Stimulated activated CD4-positive, alpha-beta T cell treated with anti-CD3 and anti-CD28 coated beads, Interleukin-12 subunit alpha, Interleukin-12 subunit beta, amount 100 ng/mL, for 4 hours (primary cell): ENCODE measurements at regions not wholly inside any gene's neighbourhood (a gene's known extent, or its start where the extent isn't known, plus 50 kb on each side); places are given as distances from the start of the nearest gene placed in this dataset.

ENCODE experiments used
- DNase-seq: peaks from one replicate; pipeline ENCODE4 v3.0.0-alpha.2; 2020

DNA sequence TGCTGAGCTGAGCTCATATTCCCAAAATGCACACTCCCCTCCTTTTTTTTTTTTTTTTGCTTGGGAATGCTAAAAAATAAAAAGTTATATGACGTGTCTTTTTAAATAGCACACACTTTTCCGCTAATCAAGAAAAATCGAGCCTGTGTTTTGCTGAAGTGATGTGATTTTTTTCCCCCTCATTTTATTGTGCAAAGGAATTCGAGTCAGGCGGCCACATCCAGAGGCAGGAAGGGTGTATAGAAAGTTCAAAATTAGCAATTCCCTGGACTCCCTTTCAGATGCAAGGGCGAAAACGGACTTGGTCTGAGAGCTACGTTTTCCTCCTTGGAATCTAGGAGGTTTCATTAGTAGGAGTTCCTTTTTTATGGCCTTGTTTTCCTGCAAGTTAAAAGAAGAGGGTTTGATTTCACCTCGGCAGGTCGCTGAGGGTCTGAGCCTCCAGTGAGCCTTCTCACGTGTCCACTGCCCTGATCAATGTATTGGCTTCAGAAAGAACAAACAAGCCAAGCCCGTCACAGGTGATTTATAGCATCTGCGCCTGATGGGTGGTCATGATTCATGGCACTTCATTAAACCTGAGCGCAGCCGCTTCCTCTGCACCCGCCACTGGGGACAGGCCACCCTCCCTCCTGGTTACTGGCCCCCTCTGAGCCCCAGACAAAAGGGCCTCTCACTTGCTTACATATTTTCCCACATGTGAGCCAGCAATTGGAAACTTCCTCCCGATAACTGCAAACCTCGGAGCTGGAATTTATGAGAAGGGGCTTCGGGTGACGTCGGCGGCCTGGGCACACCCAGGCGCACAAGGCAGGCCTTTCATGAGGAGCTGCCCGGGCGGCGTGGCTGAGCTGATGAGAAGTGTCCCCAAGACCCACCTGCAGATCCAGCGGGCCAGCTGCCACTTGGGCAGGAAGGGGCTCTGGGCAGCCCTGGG lies 64.4 kb upstream of the LINC01488 start:
- DNase-seq: no peak

DNA sequence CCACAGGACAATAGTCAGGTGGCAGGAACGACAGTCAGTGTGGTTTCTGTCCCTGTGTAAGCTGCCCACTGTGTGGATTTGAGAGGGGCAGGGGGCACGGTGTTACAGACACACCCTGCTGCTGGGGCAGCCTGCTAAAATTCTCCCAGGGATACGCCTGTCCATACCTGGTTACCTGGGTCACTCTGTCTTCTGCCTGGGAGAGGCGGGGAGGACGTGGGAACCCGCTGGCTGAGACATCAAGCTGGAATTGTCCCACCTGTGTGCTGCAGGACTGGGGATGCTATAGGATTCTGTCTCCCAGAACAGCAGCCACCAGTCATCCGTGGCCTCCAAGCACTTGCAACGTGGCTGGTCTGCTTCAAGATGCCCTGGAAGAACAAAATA lies 63.8 kb upstream of the LINC01488 start:
- DNase-seq: no peak

DNA sequence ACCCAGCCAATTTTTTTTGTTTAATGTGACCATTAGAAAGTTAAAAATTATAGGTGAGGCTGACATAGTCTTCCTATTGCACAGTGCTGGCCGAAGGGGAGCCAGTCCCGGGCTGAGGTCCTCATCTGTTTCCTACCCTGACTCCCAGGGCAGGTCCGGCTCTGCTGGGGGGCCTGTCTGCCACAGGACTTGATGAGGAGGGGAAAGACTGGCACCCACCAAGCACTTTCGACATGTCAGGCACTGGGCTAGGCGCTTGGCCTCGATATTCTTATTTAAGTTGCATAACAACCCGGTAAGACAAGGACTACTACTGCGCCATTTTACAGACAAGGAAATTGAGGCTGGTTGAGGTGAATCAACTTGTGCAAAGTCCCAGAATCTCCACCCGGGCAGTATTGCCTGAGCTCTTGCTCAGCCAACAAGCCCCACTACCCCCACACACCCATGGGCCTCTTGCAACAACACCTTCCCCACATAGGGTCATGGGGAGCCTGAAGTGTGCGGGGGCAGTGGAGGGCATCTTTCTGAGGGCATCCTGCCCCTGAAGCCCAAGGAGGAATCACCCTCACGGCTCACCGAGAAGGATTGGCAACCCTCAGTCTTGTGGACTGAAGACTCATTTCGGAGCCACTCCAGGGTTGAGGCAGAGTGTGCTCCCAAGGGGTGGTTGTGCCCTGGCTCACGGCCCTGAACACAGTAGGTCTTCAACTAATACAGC lies 62.7 kb upstream of the LINC01488 start:
- DNase-seq: no peak

DNA sequence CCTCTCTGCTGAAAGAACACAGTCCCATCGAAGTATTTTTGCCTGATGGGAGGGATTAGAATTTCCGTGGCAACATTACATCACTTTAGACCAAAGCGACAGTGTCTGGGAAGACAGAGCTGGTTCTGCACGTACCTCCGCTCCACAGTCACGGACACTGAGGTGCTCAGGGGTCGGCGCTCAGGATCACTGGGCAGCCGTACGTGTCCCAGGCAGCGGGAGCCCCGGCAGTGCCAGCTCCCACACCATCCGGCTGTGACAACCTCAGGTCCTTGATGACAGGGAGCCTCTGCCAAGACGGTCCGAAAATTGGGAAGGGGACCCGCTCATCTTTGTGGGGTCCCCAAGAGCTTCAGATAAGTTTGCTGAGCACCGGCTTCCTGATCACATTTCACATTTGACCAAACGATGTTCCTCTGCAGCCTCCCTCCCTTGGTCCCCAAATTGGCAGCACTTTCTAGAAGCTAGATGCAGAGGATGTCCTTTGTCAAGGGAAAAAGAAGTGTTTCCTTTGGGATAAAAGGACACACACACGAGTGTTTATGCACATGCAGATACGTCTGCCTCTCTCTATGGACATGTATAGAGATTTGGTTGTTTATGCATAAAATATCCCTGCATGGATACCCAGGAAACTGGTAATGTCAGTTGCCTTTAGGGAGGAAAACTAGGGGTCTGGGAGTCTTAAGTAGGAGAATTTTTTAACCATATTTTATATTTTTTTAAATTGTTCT lies 61.6 kb upstream of the LINC01488 start:
- no peak for DNase-seq

DNA sequence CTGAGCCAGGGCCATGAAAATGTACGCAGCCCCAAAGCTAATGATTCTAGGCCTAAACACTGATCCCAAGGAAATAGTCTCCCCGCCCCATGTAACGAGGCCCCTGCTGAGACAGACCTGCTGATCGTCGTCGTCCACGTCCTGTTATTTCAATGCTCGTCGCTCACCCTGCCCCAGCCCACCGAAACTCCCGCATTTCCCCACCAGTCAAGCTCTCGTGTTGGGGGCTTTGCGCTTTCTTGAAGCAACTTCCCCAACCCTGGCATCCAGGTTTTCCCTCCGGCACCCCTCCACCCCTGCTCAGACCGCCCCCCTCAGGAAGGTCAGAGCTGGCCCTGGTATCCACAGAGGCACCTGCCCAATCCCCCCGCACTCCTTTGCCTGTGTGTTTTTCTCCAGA lies 58.8 kb upstream of the LINC01488 start:
- DNase-seq: no peak

DNA sequence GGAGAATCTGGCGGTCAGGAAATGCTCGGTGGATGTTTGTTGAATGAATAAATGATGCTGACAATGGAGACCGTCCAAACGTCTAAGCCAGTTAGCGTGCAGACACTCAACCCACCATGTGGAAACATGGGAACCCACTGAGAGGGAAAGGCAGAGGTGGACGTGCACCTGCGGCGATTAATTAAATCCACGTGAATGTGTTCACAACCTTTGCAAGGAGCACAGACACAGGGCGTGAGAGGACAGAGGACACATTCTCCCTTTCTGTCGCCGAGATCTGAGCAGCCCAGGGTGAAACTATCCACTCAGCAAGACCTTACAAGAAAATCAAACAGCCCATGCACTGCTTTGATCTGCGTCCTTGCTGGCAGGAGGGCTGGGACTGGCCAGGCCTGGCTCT lies 58.3 kb upstream of the LINC01488 start:
- no peak for DNase-seq

DNA sequence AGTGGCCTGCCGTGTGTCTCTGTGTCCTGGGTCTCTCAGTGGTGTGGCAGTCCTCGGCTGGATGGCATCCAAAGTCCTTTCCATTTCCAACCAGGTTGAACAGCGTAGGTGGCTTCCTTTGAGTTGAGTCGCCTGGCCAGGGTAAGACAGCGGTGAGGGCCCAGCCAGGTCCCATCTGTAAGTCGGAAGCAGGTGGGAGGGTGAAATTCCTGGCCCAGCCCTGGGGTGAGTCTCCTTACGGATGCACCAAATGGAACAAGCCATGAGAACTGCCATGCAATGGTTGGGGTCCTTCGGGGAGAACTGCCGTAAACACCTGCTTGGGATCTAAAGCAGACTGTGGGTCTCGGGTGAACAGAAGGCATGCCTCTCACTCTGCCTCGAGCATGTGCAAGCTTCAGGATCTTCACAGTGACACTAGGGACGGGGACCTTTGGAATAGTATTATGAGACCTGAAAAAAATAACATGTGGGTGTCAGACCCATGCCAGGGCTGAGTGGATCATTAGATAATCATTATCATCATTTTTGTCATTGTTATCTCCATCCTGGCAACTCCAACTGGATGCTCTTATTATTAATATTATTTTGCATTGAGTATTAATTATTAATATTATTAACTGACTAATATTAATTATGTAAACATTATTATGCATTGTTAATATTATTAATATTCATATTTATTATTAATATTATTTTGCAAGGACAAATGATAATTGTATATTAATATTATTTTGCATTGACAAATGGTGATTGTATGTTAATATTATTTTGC lies 57.7 kb upstream of the LINC01488 start:
- no peak for DNase-seq

DNA sequence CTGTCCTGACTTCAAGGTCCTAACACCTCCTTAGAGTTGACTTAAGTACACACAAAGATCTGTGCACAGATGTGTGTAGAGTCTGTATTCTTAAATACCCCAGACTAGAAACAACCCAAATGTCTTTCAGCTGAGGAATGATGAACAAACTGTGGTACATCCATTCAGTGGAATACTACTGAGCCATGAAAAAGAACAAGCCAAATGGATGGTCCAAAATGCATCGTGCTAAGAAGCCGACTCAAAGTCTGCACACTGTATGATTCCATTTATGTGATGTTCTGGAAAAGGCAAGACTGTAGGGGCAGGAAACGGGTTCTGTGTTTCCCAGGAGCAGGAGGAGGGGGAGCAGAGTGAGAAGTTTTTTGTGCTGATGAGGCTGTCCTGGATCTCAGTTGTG lies 56.7 kb upstream of the LINC01488 start:
- DNase-seq: no peak

DNA sequence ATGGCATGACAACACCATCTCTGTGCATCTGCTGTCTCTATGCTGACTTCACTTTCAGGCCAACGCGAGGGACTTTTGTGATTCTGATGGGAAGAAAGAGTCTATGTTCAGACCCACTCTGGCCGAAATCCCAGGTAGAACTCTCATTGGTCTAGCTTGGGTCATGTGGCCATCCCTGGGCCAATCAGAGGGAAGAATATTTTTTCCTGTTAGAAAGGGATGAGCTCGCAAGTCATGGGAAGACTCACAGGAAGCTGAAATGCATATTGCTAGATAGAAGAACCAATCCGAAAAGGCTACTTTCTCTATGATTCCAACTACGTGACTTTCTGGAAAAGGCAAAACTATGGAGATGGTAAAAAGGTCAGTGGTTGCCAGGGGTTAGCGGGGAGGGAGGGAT lies 56.0 kb upstream of the LINC01488 start:
- no peak for DNase-seq

DNA sequence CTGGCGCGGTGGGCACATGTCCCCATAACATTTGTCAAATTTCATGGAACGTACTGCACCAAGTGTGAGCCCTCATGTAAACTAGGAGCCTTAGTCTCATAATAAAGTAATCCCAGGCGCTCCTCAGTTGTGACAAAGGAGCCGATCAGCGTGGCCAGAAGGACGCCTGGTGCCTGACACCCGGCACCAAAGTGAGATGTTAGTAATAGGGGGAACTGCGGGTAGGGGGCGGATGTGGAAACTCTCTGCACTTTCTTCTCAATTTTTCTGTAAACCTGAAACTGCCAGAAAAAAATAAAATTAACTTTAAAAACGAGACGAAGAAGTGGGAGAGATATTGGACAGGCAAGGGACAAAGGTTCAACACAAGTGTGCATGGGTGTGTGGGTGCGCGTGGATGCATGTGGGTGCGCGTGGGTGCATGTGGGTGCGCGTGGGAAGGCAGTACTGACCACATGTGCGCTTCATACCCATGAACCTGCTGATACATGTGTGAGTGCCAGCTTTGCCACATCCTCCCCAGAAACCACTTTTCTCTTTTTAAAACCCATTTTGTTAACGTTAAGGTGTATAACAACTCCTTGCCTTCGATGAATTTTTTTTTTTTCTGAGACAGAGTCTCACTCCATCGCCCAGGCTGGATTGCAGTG lies 55.4 kb upstream of the LINC01488 start:
- DNase-seq: peak; percentile 18

DNA sequence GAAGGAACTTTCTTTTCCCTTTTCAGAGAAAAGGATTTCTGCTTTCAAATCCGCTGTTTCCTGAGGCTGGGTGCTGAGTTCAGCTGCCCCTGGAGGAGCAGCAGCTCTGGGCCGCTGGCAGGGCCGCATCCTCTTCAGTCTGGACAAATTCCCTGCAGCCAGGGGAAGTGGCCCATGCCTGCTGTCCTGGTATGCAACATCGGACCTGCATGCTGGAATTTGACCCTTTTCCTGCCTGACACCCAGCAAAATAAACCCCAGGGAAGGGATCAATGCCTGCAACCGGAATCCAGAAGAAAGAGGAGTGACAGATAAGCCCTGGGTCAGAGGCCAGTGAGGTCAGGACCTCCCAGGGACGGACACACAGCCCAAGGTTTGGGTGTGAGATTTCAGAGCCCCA lies 54.1 kb upstream of the LINC01488 start:
- DNase-seq: no peak

DNA sequence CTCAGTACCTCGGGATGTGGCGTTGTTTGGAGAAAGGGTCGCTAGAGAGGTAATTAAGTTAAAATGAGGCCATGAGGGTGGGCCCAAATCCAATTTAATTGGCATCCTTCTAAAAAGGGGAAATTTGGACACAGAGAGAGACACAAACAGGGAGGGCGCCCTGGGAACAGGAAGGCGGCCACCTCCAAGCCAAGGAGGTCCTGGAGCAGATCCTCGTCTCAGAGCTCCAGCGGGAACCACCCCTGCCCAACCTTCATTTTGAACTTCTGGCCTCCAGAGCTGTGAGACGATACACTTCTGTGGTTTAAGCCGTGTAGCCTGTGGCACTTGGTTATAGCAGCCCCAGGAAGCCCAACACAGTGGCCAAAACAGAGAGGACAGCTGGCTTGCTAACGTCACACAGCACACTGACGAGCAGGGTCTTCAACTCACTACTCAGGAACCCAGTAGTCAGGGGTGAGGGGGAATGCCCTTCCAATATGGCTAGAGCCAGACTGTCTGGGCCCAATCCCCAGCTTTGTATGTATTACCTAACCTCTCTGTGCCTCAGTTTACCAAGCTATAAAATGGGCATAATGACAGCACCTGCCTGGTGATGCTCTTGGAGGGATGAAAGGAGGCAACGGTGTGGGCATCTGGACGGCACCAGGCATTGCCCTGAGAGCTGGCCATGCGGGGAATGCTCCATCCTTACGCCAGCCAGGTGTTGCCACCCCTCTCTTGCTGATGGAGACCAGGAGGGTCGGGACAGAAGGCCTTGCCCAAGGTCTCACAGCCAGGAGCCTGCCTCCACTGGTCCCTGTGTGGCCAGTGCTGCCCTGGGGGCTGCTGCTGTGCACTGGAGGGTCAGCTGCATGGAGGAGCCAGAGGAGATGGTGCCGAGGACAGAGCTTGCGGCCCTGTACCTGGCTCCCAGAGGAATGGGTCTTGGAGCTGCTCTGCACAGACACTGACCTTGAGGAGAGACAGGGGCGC lies 53.3 kb upstream of the LINC01488 start:
- no peak for DNase-seq

DNA sequence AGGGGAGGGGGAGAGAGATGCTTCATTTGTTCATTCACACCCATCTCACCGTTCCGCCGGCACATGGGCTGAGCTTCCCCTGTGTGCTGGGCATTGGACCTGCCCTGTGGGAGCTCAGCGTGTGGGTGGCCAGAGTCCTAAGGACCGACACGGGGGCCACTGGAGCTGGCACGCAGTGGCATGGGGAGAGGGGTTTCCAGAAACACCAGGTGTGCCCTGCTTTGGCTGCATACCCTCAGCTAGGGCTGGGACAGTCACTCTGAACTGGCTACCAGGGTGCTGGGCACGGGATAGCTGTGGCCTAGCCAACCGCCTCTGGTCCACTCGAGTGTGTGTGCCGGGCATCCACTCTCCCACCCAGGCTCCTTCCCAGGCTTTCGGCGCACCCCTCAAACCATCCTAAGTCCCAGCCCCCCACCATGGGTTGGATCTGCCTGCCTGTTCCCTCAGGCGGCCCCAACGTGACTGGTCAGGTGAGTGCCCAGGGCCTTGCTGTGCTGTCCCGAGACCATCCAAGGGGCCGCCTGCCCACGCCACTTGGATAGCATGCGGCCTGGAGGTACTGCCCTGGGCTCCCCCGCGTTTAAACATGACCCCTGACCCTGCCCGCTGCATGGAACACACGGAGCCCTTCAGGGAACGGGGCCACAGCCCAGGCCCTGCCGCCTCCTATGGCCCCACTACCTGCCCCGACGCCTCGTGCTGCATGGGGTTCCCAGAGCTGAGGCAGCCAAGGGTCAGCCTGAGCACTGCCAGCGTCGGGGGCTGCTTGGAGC lies 51.6 kb upstream of the LINC01488 start:
- DNase-seq: no peak

DNA sequence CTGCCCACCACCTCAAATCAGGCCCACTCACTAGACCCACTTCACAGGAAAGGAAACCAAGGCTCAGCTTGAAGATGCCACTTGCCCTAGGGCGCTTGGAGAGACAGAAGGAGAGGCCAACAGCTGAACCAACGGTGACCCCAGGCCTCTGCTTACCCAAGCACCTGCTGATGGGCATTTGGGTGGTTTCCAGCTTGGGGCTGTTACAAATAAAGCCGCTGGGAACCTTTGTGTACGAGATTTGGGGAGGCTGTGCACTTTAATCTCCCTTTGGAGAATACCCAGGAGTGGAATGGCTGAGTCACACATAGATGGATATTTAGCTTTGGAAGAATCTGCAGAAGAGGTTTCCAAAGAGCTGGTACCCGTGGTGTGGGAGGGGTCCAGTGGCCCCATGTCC lies 50.9 kb upstream of the LINC01488 start:
- no peak for DNase-seq

DNA sequence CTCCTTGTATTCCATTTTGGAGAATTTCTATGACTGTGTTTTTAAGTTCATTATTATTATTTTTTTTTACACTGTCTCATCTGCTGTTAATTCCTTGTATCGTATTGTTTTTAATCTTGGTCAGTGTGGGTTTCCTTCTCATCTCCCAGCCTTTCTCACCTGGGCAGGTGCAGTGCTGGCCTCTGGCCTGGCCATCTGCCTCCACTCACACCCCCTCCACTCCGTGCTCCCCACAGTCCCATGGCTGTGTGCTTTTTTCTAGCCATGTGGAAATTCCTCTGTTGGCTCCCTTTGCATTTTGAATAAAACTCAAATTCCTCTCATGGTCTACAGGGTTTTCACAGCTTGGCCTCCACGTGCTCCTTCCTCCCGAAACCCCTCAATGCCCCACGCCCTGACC lies 50.3 kb upstream of the LINC01488 start:
- no peak for DNase-seq
